Smooth muscle cell of the brain vasculature (primary cell): ENCODE measurements at regions not wholly inside any gene's neighbourhood (a gene's known extent, or its start where the extent isn't known, plus 50 kb on each side); places are given as distances from the start of the nearest gene placed in this dataset.

Experiments
- DNase-seq: peaks from one replicate; pipeline ENCODE4 v3.0.0-alpha.2; 2012; ENCODE audit warnings: low read depth, low spot score

DNA sequence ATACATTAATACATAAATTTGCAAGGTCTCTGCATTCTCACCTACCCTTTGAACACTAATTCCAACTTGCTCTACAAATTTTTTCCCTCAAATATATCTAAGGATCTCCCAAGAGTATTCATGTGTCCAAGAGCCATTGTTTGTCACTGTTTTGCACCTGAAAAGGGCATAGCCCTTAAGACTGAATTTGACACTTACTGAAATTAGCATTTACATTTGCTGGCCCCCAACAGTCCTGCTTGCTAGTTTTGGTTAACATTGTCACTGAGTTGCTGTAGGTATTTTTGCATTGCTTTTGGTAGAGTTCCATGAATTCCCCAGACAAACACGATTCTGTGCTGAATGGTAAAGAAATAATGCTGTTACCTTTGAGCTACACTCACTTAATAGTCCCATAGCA is 57.3 kb downstream of the KCNA4 start:
- no peak for DNase-seq

DNA sequence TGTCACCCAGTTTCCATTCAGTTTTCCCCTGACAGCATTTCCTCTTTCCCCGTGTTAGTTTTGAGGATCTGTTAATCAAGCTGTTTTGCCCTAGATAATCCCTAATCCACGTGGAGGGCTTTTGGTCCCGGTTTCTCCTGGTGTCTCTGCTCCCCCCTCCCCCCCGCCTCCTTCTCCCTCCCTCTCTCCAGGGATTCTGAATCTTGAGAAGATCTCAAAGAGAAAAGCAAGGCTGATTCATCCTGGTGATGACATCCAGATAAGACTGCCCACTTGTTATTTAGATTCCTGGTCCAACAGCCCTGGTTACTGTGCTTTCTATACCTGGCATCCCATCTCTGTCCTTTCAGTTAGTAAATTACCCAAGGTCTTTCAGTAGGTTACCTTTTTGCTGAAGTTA is 59.4 kb downstream of the KCNA4 start:
- no peak for DNase-seq

- no peak for DNase-seq
Measured at GRCh38 chr11:29956076-29956556, 60.7 kb downstream of the KCNA4 start.

DNA sequence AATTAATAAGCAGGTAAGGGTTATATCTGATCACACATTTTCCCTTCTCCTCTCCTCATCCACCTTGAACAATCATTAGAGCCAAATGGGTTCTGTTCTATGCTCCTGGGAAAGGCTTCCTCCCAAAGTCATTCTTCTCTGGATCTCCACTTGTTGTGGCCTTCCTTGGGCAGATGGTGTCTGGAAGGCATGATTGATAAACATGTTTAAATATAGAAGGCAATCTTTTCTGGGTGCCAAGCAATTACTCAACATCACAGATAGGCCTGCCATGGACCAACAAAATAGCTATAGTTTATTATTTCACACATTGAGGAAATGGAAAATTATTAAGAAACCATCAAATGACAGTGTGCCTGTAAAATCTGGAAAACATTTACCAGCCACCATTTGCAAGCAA is 73.5 kb downstream of the KCNA4 start:
- no peak for DNase-seq

DNA sequence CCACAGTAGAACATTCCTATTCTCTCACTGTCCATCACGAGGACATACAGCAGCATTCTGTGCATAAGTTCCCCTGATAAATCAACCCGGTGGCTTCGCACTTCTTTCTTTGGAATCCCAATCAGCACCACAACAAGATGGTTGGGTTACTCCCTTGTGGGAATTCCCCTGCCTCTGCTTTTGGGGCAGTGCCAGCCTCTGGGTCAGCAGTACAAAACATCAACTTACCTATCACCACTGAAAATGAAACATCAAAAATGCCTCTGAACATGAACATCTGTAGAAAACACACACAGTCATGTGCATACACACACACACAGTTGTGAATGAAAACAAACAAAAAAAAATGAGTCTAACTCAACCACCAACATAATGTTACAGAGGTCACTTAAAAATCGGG is 79.3 kb downstream of the KCNA4 start:
- DNase-seq, result no peak

- no peak for DNase-seq
Measured at GRCh38 chr11:29934115-29934638, 82.7 kb downstream of the KCNA4 start.

DNA sequence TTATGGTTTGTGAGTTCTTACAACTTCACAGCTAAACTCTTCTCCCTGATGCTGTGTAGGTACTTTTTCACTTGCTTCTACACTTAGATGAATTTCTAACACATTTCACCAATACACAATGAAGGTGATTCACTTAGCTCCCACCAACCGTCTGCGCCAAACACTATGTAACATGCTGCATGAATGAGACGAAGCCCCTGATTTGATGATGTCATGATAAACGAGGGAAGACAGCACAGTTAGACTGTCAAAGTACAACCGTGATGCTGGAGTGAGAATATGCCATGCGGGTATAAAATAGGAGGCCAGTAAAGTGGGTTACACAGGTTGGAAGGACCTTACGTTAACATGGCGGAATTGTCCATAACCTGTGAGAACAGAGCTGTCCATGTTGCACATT is 100.8 kb downstream of the KCNA4 start:
- no peak for DNase-seq

GRCh38 chr11:29914203-29914930 is 102.5 kb downstream of the KCNA4 start:
- no peak for DNase-seq

DNA sequence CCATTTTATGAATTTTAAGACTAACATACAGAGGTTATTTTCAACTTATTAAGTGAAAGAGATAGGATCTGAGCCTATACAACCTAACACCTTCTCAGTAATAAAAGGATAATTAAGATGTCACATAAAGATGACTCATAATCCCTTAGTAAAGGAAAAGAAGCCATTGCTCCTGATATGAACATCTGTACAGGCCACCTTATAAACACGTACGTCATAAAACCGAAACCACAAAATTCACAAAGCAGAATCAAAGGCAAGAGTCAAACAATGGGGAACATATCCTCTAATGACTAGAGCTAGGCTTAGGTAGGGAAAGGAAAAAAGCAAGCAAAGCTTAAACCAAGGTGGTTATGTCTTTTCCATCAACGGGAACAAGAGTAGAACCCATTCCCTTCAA is 103.5 kb downstream of the KCNA4 start:
- no peak for DNase-seq

DNA sequence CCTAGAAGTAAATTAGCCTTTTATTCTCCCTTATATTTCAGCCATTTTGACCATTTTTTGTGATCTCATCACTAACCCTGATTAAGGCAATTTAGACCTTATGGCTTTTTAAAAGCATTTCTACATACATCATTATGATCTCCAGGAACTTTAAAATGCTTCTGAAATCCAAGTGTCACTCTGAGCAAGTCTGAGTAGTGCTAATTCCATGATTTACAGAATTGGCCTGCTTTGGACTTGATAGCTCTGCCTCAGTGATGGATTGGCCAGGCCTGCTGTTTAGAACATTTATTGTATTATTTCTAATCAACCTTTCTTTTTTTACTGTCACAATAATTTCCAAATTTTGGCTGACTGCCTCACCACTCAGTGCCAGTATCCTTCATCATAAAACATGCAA is 116.4 kb downstream of the KCNA4 start:
- no peak for DNase-seq

GRCh38 chr11:29879560-29879959 is 137.3 kb downstream of the KCNA4 start:
- DNase-seq, result no peak

GRCh38 chr11:29876192-29876591 is 140.6 kb downstream of the KCNA4 start:
- no peak for DNase-seq

GRCh38 chr11:29847219-29847618 is 169.6 kb downstream of the KCNA4 start:
- no peak for DNase-seq

- DNase-seq, result no peak
Measured at GRCh38 chr11:29844701-29845379, 172.0 kb downstream of the KCNA4 start.

DNA sequence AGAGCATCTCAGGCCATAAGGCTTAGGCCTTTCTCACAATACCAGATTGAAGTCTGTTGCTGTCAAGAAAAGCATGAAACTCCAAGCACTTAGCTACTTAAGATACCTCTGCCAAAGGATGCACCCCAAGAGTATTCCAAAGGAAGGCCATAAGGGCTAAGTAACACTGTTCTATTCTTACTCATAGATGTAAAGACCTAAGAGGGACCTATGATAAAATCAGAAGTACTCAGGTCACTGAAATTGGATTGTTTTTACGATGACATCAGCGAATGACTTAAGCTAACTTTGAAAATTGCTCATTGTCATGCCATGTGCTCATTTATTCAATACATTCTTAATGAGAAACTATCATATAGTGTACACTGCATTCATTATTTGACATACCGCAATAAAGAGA is 172.8 kb downstream of the KCNA4 start:
- no peak for DNase-seq

DNA sequence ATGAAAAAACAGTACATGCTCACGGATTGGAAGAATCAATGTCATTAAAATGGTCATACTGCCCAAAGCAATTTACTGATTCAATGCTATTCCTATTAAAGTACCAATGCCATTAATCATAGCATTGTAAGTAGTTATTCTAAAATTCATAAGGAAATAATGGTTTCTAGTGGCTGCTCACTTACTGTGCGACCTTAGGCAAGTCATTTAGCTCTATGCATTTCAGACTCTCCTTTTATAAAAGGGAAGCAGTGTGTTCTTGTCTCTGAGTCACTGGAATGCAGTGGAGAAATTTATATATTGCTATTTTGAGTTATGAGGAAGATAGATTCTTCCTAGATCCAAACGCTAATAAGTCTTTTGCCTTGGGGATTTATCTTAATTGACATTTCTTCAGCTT is 174.8 kb downstream of the KCNA4 start:
- DNase-seq, result no peak

DNA sequence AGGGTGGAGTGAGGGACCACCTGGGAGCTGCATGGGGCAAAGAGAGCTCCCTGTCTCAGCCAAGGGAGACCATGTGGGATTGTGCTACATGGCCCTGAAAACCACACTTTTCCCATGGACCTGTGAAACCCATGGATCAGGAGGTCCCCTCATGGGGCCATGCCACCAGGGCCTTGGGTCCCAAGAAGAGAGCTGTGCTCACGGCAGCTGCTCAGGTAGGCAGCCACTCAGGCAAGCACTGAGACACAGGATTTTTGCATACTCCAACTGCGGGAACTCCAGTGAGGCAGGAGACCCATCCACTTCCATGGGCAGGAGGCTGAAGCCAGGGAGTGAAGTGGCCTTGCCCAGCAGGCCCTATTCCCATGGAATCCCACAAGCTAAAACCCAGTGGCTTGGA is 190.0 kb downstream of the KCNA4 start:
- no peak for DNase-seq

DNA sequence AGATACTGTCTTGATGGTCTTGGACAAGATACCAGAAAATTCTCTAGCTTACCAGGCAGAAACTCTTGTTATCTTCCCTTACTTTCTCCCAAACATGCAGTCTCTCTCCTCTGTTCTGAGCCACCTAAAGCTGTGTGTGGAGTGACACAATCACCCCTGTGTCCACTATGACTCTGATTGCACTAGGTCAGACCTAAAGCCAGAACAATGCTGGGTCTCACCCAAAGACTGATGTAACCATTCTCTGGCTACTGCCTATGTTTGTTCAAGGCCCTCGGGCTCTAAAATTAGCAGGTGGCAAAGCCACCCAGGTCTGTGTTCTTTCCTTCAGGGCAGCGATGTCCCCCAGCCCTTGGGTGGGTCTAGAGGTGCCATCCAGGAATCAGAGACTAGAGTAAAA is 200.5 kb downstream of the KCNA4 start:
- DNase-seq, result no peak

DNA sequence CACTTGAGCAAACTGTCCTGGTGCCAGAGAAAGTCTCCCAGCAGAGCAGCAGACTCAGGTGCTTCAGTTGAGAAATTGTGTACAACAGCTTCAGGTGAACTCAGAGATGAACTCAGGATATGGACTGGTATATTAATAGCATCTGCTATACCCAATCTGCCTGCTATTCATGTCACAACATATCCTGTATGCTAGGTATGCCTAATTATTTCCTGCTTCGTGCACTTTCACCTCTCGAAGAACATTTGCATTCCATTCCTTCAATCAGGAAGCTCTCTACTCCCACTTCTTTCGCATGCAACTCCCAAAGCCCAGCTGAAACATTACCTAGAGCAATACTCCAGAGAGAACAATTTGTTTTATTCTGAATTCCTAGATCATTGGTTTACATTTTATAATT is 207.7 kb downstream of the KCNA4 start:
- no peak for DNase-seq

- DNase-seq, result no peak
Measured at GRCh38 chr11:29802522-29802921, 214.3 kb downstream of the KCNA4 start.

DNA sequence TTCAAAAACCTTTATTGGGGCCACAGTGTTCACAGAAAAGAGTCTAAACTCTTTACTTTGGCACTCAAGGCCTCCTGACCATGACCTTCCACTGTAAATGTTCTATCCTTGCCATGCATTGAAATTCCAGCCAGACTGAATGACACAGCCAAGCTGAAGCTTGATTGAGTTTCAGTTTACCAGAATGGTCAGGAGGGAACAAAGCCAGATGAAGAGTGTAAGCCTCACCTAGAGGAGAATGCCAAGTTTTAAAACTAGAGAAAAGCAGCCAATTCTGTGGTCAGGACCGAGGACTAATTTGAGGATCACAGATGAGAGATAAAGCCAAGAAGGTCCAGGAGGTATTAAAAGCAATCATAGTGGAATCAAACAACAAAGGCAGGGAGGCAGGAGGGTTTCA is 215.3 kb downstream of the KCNA4 start:
- DNase-seq, result no peak

DNA sequence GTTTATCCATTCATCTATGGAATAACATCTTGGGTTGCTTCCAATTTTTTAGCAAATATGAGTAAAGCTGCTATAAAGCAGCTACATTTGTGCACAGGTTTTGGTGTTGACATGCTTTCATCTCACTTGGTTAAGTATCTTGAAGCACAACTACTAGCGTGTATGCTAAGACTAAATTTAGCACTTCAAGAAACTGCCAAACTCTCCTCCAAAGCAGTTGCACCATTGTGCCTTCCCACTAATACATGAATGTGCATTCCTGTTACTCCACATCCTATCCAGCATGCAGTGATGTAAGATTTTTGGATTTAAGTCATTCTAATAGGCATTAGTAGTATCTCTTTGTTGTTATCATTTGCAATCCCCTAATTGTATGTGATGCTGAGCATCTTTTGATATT is 230.7 kb downstream of the KCNA4 start:
- no peak for DNase-seq

DNA sequence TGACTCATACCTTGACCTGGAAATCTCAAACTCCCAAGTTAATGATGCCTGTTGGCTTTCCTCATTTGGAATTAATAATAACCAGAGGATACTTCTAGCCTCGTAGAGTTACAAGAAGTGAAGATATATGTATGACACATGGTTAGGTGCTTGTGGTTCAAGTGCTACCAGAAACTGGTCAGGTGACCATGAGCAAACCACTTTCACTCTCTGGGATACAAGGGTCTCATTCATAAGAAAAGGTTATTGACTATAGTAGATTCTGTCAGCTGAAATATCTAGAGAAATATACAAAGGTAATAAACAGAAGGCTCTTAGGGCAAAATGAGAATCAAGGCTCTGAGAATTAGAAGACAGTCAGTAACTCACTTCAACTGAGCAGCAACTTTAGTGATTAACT is 233.3 kb downstream of the KCNA4 start:
- no peak for DNase-seq
